M059J (cell line): ENCODE measurements at regions not wholly inside any gene's neighbourhood (a gene's known extent, or its start where the extent isn't known, plus 50 kb on each side); places are given as distances from the start of the nearest gene placed in this dataset.
"Not testable (repeated sequence)": the region's sequence is repeated elsewhere in the genome, so short reads cannot be mapped to it uniquely, and the experiment has no call there.

Source experiments
- DNase-seq: peaks from one replicate; pipeline ENCODE4 v3.0.0-alpha.2; 2012; ENCODE audit warnings: low read depth

DNA sequence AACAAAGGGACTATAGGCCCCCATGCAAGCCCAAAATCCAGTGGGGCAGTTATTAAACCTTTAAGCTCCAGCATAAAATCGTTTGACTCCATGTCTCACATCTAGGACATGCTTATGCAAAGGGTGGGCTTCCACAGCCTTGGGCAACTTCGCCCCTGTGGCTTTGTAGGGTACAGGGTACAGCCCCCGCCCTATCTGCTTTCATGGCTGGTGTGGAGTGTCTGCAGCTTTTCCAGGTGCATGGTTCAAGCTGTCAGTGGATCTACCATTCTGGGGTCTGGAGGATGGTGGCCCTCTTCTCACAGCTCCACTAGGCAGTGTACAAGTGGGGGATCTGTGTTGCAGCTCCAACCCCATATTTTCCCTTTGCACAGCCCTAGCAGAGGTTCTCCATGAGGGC lies 559.8 kb upstream of the TECRL start:
- DNase-seq, result no peak

GRCh38 chr4:64967286-64967685 lies 558.0 kb upstream of the TECRL start:
- no peak for DNase-seq

GRCh38 chr4:64960516-64960915 lies 551.3 kb upstream of the TECRL start:
- no peak for DNase-seq

- peak; percentile 91 for DNase-seq
Observed at GRCh38 chr4:64940698-64941097, 531.4 kb upstream of the TECRL start.

DNA sequence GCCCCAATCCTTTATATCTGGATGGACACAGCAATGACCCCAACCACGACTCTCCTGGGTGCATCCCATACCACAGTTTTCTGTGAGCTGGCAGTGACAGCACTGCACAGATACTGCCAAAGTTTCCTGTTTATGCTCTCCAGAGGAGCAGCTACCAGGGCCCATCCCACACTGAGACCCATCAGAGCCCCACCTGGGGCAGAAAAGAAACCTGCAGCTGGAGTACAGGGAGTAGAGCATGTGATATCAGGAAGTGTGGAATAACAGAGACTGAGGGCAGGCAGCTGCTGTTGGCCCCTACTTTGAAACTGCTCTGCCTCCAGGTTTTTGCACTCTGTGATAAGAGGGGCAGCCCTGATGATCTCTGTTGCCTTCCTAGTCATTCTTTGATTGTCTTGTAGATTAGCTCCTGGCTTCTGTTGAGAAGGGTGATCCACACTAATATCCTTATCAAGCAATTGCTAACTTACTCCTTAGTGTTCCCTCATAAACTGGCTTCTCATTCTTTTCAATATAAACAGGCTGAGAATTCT lies 526.3 kb upstream of the TECRL start:
- DNase-seq, result no peak

- no peak for DNase-seq
Observed at GRCh38 chr4:64911846-64912245, 502.6 kb upstream of the TECRL start.

- no peak for DNase-seq
Observed at GRCh38 chr4:64903986-64904385, 494.7 kb upstream of the TECRL start.

- no peak for DNase-seq
Observed at GRCh38 chr4:64899563-64899962, 490.3 kb upstream of the TECRL start.

DNA sequence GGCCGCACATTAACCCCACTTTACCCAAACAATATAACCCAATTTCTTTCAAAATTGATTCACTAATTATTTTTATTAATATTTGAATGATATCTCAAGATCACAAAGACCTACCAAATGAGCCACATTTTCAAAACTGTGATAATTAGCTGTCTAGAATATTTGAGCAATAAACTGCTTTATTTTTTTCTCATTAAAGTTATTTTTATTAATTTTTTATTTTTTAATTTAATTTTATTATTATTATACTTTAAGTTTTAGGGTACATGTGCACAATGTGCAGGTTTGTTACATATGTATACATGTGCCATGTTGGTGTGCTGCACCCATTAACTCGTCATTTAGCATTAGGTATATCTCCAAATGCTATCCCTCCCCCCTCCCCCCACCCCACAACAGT lies 489.8 kb upstream of the TECRL start:
- DNase-seq, result not testable (repeated sequence)

DNA sequence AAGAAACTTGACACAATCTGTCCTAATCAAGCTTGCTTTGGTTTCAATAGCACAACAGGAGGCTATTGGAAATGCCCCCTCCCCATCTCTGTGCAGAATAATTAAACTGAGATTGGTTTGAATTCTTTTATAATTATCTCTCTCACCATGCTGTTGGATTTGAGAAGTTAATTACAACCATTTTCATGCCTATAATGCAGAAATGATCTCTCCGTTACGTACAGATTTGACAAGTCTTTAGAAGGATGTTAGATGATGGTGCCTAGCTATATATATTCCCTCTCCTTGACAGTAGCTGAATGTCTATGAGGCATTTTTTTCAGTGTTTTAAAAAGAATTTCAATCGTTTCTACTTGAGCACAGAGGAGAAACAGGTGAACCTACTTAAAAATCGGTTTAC lies 488.4 kb upstream of the TECRL start:
- no peak for DNase-seq

DNA sequence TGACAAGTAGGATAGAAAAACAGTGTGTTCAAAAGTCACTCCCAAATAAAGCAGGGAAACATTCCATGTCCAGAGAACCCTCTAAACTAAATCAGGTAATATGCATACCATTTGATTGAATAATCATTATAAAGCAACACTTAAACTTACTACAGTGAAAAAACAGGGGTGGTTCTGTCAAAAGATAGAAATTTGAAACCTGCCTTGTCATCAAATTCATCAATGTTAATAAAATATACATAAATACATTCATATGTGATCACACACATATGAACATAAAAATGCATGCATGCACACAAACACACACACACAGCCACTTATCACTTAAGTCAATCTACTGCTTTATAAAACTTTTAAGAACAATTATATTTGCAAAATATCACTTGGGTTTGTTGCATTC lies 485.8 kb upstream of the TECRL start:
- DNase-seq, result no peak

DNA sequence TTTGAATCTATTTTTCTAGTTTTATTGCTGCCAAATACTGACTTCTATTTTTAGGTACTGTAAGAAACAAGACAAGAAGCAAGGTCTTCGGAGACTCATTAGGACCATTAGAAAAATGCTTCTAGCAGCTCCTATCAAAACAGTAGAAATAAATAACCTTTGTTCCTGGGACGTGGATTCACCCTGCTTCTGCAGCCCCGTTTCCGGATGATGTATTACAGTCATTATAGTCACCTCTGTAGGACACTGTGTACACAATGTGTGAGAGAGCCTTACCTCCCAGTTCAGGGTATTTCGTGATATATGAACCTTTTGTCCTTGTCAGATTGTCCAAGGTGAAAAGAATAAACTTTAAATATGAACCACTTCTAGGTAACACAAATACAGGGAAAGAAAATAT lies 484.0 kb upstream of the TECRL start:
- DNase-seq, result no peak

GRCh38 chr4:64889906-64890610 lies 480.8 kb upstream of the TECRL start:
- peak; percentile 17 for DNase-seq

- DNase-seq, result peak; percentile 3
Observed at GRCh38 chr4:64883087-64883807, 474.0 kb upstream of the TECRL start.

DNA sequence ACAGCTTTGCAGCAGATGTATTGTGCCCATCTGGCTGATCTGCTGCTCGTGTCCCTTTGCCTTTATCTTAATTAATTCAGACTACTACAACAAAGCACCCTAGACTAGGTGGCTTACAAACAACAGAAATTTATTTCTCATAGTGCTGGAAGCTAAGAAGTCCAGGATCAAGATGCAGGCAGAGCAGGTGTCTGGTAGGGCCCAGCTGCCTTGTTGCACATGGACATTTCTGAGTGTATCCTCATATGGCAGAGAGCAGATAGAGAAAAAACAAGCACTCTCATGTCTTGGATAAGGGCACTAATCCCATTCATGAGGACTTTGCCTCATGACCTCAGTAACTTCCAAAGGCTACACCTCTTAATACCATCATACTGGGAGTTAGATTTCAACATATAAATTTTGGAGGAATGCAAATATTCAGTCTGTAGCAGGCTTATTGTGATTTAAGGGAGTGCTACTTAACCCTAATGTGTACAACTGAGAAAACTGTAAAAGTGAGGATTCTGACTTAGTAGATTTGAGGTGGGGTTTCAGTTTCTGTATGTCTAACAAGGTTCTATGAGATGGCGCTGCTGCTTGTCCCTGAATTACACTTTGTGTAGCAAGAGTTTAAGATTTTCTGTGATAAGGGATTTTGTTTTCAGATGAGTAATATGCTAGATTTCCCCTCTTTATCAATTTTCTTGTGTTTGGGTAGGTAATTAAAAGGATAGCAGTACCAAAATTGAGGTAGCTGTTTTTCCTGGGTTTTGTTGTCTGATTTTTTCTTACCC lies 473.2 kb upstream of the TECRL start:
- no peak for DNase-seq

GRCh38 chr4:64880557-64880956 lies 471.3 kb upstream of the TECRL start:
- DNase-seq, result no peak

DNA sequence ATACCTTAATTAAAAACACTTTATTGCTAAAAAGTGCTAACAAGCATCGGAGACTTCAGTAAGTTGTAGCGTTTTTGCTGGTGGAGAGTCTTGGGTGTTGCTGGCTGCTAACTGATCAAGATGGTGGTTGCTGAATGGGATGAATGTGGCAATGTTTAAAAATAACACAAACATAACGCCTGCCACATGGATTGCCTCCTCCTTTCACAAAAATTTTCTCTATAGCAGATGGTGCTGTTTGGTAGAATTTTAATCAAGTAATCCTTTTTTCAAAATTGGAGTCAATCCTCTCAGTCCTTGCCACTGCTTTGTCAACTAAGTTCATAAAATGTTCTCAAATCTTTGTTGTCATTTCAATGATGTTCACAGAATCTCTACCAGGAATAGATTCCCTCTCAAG lies 466.8 kb upstream of the TECRL start:
- DNase-seq, result no peak

DNA sequence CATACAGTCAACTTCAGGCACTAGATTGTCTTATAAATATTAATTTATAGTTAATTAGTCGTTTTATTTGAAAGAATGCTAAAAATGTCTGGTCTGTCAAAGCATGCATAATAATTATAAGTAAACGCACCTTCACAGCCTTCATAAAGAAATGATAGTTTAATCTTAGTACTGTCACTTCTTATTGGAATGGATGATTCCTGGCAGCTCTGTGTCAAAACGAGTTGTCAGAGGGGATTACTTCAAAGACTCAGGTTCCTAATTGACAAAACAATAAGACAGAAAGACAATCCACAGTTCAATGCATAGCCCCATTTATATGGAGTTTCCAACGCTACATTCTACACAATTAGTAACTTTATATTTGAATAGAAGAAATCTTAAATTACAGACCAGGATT lies 461.3 kb upstream of the TECRL start:
- no peak for DNase-seq

GRCh38 chr4:64857815-64858214 lies 448.6 kb upstream of the TECRL start:
- DNase-seq, result no peak

DNA sequence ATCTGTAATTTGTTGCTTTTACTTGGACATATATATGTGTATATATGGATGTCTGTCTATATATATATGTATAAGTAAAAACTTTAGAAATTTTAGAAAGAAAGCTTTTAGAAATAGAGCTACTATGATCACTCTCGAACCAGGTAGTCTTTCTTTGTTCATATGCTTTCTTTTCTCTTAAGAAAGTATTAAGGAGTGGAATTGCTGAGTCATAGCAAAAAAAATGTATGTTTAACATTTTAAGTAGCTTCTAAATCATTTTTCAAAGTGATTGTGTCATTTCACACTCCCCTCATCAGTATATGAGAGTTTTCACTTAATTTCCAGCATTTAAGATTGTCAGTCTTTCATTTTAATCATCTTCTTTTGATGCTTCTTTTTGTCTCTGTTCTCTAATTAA lies 447.9 kb upstream of the TECRL start:
- no peak for DNase-seq

GRCh38 chr4:64846417-64846816 lies 437.2 kb upstream of the TECRL start:
- peak; percentile 18 for DNase-seq

DNA sequence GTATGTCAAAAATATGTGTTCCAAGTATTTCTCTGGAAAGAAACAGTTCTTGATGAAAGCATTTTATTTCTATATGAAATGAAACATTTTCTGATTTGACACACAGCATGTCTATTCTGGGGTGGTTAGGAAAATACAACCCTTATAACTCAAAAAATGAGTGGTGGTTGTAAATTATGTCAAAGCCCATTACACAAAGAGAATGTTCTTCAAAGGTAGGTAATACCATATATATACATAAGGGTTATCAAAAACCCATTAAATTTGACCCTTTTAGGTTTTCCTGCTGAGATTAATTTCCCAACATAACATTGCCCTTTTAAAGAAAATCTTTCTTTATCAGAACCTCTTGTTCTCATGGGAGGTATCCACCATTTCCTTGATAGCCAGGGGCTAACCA lies 420.5 kb upstream of the TECRL start:
- DNase-seq, result no peak

DNA sequence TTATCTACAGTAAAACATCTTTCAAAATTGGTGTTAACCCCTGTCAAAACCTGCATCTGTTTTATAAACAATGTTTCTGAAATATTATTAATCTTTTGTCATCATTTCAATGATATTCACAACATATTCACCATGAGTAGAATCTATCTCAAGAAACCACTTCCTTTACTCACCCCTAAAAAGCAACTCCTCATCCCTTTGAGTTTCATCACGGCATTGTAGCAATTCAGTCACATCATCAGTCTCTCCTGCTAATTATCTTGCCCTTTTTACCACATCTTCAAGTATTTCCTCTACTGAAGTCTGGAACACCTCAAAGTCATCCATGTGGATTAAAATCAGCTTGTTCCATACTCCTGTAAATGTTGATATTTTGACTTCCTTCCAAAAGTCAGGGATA lies 415.3 kb upstream of the TECRL start:
- no peak for DNase-seq
